ENCODE measurements at regions not wholly inside any gene's neighbourhood (a gene's known extent, or its start where the extent isn't known, plus 50 kb on each side); places are given as distances from the start of the nearest gene placed in this dataset.

DNA sequence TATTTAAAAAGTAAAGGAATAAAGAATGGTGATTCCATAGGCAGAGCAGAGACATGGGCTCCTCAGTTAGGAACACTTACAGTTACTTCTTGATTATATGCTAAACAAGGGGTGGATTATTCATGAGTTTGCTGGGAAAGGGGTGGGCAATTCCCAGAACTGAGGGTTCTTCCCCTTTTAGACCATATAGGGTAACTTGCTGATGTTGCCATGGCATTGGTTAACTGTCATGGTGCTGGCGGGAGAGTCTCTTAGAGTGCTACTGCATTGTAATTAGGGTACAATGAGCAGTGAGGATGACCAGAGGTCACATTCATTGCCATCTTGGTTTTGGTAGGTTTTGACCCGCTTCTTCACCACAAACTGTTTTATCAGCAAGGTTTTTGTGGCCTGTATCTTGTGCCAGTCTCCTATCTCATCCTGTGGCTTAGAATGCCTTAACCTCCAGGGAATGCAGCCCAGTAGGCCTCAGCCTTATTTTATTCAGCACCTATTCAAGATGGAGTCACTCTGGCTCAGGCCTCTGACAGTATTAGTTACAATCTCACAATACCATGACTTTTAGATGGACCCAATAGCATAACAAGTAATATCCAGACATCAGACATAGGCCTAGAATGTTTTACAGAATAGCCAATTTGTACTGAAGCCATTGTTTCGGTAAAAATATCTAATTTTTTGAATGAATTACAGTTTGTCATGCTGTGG lies 106.8 kb downstream of the ZBTB18 start:
- DNase-seq: no peak

DNA sequence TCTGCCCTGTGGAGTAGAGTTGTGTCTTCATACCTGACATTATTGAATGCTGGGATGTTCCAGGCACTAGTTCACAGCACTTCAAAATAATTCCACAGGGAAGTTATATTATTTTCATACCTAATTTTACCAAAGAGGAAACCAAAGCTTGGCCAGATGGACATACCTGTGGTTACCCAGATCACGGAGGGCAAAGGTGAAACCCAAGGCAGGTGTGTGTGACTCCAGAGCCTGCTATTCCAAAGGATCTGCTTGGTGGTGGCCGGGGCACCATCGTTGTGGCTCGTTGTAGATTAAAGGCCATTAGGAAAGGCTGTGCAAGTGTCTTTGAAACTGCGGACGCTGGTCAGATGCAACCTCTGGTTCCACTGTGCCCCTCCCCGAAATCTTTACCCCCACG lies 108.6 kb downstream of the ZBTB18 start:
- DNase-seq: no peak

DNA sequence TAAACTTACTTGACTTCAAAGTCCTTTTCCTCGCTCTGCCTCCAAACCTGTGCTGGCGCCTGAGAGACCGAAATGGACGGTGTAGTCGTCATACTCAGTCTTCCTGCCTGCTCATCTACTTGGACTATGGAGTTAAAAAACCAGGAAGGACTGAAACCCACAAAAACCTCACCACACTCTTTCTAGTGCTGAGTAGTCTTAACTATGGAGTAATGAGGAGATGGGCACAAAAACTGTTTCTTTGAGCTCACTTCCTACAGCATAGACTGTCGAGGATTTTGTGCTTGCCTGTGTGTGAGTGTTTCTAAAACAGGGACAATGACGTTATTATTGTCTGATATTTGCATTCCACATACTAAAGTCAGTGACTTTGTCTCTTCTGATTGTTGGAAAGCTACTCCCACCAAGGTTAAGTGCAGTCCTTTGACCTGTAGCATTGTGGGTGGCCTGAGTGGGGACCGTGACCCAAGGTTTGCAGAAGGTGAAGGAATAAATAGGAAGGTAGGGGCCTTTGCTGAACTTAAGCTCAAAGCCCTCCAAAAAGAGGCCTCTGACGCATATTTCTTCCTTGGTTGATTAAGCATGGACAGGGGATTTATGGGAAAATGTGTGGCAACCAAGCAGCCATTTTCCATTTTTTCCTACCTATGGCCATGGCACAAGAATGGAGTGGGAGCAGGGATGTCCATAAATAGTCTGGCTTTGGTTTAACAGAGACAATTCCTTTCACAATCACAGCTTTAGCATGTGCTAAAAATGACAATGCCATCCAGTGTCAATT lies 109.6 kb downstream of the ZBTB18 start:
- DNase-seq: no peak

DNA sequence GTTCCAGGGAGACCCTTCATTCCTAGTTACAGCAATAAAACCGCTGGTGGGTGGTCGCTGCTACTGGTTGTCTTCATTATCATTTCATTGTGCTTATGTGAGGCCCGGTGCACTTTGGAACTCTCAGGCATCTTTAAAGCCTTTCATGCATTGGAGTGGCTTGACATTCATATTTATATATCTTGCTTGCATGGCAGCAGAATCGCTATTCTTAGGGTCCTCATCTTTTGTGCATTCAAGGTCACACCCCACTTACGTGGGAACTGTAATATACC lies 110.1 kb downstream of the ZBTB18 start:
- no peak for DNase-seq

DNA sequence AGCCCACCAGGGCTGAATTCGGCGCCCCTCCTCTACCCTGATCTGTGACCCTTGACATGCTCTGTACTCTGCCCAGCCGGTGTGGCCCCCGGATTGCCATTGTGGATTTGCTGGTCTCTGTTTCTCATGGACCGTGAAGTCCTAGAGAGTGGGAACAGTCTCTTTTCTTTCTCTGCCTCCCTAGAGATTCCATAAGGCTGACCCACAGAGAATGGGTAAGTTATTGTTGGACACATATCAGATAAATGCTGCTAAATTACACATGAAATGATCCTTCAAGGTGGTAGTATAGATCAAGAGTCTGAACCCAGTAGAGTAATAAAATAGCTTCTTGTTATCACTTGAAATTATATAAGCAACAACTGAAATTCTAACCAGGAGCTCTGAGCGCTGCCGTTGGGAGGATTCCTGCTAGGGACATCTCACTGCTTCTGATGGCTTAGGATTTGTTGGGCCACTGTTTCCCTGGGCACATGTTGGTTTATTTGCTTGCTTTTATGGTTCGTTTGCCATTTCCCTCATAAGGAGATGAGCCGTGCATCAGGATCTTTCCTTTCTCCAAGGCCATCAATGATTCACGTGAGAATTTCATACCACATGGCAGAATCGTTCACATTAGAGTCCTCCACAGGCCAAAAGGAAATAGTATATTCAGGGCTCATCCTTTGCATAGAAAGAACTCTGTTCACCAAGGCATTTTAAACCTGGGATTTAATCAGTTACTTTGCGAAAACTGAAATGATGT lies 111.9 kb downstream of the ZBTB18 start:
- DNase-seq: no peak

DNA sequence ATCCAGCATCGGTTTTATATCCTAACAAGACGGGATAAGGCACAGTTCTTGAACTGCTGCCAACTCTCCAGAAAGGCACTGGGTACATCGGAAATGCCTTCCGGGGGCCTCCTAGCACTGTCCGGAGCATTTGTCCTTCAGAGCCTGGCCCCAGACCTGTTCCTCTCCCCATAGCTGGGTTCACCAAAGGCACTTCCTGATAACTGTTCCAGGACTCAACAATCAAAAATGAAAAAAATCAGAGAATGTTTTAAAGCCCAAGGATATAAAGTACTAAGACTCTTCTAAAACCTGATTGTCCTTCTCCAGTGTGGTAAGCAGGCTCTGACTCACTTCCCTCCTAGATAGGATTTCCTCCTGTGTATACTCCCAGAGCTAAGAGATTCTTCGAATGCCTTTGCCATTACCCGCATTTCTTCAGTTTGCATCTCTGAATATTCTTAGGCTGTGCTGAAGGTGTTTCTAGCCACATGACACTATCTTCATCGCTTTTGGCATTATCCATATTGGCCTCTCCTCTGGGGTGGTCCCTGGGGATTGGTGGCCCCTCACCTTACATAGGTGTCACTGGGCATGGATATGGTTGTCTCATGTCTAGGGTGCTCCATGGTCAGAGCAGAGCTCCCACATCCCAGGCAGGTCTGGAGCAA lies 112.9 kb downstream of the ZBTB18 start:
- DNase-seq: no peak

DNA sequence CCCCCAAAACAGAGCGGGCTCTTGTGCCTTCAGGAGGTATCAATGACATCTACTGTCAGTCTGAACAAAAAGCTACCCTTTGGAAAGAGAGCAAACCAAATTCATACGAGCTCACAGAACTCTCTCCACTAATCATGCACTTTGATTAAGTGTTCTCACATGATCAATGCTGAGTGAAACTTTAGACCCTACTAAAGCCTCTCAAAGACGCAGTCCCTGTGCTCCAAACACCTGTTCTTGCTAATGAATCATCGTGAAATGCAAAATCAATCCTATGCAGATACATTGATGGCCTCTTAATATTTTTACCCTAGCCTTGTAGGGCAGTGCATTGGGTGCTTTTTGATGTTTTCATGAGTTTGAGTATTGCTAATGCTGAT lies 113.4 kb downstream of the ZBTB18 start:
- no peak for DNase-seq

DNA sequence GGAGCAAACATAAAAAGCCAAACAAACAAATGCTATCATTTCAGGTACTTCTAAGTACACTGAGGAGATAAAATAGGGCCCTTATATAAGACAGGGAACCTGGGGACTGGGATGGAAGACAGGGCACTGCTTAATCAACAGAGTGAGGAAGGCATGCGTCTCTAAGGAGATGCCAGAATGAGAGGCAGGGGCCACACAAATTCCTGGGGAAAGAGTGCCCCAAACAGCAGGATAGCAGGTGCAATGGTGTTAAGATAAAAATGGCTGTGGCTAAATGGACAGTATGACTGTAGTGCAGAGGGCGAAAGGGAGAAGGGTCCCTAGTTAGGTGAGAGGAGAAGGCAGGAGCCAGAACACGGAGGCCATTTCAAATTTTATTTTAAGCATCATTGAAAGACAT lies 113.9 kb downstream of the ZBTB18 start:
- DNase-seq: no peak

DNA sequence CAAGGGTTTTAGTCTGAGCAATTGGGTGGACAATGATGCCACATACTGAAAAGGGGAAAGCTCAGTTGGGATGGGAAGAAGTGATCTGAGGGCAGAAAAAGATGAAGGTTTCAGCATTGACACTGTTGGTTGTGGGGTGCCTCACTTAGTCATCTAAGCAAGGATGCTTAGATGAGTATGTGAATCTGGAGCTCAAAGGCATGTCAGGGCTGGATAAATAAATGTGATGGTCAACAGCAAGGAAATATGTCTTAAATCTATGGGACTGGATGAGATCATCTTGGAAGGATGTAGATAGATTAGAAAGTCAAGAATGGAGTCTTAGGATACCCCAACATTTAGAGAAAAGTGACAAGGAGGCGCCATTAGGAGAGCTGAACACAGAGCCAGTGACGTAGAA lies 114.6 kb downstream of the ZBTB18 start:
- no peak for DNase-seq

DNA sequence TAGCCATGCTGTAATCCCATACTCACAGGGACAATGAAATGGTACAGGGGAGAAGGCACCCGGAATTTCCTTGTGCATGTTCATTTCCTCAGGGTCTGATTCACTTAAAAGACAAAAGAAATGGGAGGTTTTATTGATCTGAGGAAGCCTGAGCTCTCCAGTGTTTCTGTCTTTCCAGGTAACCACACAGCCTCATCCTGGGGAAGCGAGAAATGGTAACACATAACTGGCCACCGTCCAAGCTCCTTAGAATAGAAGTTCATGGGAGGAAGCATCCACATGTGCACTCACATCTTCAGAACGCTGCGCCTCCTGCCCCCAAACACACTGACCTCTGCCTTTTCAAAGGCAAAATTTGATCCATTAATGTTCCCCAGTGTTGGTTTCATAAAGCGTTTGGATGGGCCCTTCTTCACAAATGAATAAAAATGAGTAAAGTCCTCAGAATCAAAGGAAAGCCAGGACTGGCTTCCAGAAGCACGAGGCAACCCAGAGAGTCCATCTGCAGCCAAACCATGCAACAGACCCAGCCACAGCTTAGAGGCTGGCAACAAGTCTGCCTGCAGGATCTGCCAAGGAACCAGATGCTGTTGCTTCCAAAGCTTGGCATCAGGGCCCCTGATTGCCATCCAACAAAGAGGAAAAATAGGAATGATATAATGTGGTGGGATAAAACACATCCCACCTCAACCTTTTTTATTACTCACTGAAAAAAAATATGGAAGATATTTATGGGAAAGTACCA lies 120.3 kb downstream of the ZBTB18 start:
- no peak for DNase-seq

DNA sequence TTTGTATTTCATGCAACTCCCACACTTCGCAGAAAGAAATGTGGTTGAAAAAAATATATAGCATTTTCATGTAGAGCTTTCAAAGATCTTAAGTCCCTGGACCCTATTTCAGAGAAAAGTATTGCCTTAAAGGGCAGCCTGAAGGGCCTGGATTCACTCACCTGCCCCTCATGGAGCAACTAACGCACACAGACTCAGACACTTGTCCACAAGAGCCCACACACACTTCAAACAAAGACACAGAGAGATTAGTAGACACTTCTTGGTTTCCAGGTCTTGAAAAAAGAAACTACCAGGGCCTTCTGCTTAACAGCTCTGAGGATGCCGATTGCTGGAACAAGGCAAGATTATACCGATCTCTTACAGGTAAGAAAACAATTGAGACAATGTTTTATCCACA lies 122.2 kb downstream of the ZBTB18 start:
- no peak for DNase-seq

DNA sequence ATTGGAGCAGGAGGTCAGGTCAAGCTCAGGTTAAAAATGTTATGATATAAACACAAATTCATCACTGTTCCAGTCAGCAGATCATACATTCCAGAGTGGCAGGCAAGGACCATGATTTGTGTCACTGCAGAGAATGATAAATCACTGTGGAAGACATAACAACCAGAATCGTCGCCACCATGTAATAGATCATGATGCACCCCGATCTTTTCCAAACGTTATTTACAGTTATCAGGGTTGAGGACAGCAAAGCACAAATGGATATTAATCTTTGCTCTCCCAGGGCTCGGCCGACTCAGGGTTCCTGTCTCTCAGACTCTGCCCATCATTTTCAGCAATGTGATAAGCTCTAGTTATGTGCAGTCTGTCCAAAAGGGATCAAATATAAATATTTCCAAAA lies 122.7 kb downstream of the ZBTB18 start:
- DNase-seq: no peak

DNA sequence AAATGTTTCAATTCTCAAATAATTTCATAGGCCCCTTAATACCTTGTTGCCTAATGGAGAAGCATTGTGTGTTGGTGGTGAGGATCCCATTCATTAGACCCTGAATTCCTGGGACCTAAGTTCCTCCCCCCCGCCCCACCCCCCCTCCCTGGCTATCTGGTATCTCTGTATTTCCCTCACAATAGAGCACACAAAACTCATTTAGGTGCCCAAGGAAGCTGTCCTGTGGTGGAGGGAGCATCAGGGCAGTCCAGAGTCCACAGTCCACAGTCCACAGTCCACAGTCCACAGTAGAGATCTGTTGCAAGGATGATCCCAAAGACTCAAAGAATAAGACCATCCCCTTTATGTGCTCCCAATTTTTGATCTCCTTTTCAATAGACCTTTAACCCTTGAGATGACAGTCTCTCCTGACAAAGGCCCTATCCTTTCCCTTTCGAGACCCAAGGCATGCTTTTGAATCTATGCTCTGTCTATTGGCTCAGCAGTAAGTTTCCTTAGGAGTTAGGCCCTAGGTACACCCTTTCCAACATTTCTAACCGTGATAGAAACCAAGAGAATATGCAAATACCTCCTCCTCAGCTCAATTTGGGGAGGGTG lies 123.9 kb downstream of the ZBTB18 start:
- DNase-seq: no peak

DNA sequence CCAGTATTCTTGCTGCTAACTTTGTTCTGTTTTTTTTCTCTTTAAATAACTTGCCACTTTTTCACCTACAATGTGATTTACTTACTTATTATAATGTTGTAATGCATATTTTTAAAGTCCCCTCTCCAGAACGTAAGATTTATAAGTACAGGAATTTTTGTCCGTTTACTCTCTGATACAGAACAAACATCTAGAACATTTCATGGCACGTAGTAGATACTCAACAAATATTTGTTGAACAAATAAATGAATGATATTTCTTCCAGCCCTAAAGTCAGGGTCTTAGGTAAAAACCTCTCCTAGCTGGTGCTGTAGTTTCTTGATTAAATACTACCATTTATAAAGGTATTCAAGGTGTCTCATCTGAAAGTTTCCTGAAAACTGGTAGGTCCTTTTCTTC lies 125.1 kb downstream of the ZBTB18 start:
- no peak for DNase-seq

DNA sequence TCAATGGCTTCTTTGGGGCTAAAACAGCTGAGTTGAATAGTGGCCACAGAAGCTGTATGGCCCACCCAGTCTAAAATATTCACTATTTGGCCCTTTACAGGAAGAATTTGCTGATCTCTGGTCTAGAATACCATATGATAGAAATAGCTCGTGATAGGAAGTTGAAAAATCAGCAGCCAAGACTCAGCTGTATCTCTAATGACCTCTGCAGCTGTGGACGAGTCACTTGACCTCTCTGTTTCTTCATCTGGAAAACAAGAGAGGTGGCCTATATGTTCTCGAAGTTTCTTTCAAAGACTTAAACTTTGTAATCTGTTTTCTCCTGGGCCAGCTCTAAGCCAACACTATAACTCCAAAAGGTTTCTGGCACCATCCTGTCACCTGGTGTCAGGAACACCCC lies 129.2 kb downstream of the ZBTB18 start:
- DNase-seq: no peak

DNA sequence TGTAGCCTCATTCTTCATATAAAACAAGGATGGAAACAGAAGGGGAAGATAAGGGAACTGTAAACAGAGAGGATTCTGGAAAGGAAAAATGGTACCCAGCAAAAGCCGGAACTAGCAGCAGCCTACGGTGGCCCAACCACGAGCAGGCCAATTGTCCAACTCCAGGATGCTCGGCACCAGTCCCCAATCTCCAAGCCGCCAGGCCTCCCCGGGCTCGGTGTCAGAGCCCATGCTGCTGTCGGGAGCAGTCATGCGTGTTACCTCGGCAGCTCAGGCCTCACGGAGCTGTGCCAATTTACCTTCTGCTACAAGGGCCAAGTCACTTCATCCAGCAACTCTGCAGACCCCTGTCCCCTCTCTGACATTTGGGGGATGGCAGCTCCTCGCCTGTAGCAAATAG lies 130.8 kb downstream of the ZBTB18 start:
- DNase-seq: no peak

DNA sequence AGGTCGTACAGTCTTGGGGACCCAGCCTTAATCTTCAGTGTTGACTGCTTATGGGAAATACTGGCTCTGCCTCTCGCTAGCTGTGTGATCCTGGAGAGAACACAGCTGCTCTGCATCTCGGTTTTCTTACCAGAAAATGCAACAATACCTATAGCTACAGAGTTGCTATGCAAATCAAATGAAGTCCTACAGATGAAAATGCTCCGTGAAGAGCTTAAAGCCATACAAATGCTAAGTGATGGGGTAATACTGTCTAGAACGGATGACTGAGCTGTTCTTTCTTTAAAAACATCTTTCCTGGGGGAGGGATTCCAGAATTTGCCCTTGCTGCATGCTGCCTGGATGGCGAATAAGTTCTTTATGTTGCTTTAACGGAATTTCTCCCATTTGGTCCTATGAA lies 132.0 kb downstream of the ZBTB18 start:
- DNase-seq: no peak

DNA sequence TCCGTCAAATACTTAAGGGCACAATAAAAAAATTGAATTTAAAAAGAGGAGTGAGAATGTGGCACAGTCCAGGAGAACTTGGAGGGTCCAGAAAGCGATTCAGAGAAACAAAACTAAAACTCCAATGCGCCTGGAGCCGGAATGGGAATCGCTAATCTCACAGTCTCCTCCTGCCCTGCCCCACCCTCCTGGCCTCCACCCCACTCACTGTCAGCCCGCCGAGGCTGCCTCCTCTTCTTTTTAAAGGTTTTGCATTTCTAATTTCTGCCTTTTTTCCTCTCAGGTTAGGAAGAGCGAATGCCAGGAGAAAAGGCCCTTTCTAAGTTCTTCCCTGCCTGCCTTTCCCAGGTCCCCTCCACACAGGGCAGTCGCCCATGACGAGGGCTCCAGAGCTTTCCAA lies 135.3 kb downstream of the ZBTB18 start:
- DNase-seq: no peak

DNA sequence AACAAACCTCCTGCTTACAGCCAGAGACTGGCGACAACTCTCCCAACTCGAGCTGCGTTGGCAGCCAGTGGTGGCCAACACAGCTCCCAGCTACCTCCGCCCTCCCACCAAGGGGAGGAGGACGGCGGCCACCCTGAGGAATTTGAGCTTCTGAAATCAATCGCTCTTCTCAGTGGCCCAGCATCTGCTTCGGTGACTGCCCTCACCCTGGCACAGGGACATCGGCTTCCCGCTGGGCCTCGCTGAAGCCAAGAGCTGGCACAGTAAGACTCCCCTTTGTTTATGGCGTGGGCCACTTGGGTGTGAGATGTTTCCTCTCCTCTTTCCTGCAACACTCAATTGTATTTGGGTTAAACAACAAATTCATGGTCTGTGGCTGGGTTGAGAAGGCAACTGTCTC lies 136.2 kb downstream of the ZBTB18 start:
- DNase-seq: no peak

DNA sequence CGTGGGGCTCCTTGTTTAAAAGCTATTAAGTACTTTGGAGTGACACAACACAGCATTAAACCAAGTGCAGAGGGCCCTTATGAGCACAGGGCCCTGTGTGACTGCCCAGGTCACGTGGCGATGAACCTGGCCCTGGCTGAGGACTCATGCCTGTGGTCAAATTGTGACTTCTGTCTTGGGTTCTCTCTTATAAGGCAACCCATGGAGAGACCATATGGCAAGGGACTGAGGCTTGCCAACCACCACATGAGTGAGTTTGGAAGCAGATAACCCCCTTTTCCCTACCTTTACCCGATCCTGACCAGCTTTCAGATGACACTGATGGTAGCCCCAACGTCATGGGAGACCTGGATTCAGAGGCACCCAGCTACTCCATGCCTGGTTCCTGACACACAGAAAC lies 140.5 kb downstream of the ZBTB18 start:
- DNase-seq: no peak

DNA sequence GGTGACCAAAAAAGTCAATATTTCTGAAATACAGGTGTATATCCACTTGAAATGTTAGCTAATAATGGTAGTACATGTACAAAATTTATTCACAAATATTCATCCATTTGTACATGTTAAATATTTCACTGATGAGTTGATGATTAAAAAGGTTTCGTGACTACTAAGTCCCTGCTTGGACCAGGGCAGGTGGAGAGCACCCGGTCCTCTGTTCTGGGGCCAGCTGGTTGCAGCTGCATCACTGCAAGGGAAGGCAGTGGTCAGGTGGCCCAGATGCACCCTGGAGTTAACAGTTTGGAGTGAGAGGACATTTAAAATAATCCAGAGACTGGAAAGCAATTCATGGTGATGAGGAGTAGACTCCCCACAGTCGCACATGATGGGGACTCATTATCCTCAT lies 141.2 kb downstream of the ZBTB18 start:
- DNase-seq: no peak

DNA sequence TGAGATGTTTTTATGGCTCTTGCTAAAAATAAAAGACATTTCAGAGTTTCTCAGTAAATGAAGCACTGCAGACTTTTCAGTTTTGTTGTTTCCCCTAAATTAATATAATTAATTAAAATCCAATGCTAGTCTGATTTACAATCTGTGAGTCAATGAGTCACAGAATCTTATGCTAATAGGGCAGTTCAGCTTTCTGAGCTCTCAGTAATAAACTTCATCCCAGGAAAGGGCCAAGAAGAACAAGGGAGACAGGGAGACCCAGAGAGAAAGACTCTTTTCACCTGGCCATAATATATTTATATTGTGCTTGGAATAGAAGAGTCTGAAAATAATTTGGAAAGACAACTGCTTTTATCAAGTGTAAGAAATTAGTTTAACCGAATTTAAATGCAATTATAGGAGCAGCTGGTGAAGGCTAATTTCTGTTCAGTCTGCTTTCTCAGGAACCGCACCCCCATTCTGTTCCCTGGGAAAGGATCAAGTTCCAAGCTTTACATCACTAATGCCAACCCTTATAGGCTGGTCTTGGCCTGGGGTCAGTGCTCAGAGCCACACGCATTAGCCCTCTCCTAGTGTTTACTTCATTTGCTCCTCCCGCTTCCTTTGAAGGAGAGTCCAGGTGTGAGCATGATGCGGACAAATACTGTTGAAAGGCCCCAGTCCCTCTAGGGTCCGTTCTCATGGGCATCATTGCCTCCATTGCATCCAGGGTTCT lies 145.6 kb downstream of the ZBTB18 start:
- DNase-seq: no peak

Measured in NCI-H1436 (cell line).